ENCODE measurements at regions not wholly inside any gene's neighbourhood (a gene's known extent, or its start where the extent isn't known, plus 50 kb on each side); places are given as distances from the start of the nearest gene placed in this dataset.

GRCh38 chr9:96175001-96175400 lies 127.0 kb downstream of the HSD17B3 start:
- no peak for TF ChIP-seq CTCF (IDR thresholded peaks at IDR 0.05; ENCODE audit: borderline replicate concordance, extremely low read depth, low read length, poor library complexity, severe bottlenecking)
- no peak for TF ChIP-seq EZH2 (IDR thresholded peaks at IDR 0.05; ENCODE audit: borderline replicate concordance, low read depth, low read length, severe bottlenecking)

All from DND-41 (cell line).